Sigmoid colon (tissue), 4 donors: ENCODE measurements at regions not wholly inside any gene's neighbourhood (a gene's known extent, or its start where the extent isn't known, plus 50 kb on each side); places are given as distances from the start of the nearest gene placed in this dataset.

Source experiments
- CTCF ChIP-seq, 4 experiments: fragments of 450-650 bp in 3 of 4; fragments of 200-600 bp in 1 of 4; IDR thresholded peaks; one replicate each; pipeline ENCODE4 v1.5.1; 2016 to 2019; ENCODE audit warnings: antibody characterized with exemption in 4 of 4, mild to moderate bottlenecking in 3 of 4, moderate library complexity in 2 of 4
- POLR2AphosphoS5 ChIP-seq, 4 donors: sonication (generic); formaldehyde crosslinking; IDR thresholded peaks; one replicate each; pipeline ENCODE4 v1.6.1; 2017; ENCODE audit warnings: antibody characterized with exemption in 4 of 4

GRCh38 chr12:77344651-77345050, 279.3 kb upstream of the E2F7 start:
- no peak for TF ChIP-seq POLR2AphosphoS5 (IDR thresholded peaks at IDR 0.05)
- no peak for TF ChIP-seq CTCF (IDR thresholded peaks at IDR 0.05)
